ENCODE measurements at regions not wholly inside any gene's neighbourhood (a gene's known extent, or its start where the extent isn't known, plus 50 kb on each side); places are given as distances from the start of the nearest gene placed in this dataset.
"Not testable (repeated sequence)": the region's sequence is repeated elsewhere in the genome, so short reads cannot be mapped to it uniquely, and the experiment has no call there.

DNA sequence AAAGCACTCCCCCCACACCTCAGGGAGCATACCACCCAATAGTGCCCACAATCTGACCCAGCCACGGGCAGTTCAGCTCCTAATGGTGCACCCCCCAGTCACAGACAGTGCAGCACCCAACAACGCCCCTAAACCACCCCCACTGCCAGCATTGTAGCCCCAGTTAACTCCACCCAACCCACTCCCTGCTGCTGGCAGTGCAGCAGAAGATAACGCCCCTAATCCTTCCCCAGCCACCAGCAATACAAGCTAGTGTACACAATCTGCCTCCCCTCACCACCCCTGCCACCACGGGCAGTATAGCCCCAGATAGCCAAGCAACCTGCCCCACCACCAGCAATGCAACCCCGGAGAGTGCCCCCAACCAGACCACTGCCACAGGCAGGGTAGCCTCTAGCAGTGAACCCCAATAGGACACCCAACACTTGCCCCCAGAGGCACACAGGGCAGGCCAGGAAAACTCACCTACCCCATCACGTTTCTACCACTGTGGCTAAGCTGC is 175.3 kb downstream of the USP22 start:
- not testable (repeated sequence) for H3K4me3 Mint-ChIP-seq; ATAC-seq; DNase-seq; H3K27me3 Mint-ChIP-seq; H3K9me3 Mint-ChIP-seq; H3K36me3 Mint-ChIP-seq (ENCODE audit: low read depth); H3K4me1 Mint-ChIP-seq; H3K27ac Mint-ChIP-seq

DNA sequence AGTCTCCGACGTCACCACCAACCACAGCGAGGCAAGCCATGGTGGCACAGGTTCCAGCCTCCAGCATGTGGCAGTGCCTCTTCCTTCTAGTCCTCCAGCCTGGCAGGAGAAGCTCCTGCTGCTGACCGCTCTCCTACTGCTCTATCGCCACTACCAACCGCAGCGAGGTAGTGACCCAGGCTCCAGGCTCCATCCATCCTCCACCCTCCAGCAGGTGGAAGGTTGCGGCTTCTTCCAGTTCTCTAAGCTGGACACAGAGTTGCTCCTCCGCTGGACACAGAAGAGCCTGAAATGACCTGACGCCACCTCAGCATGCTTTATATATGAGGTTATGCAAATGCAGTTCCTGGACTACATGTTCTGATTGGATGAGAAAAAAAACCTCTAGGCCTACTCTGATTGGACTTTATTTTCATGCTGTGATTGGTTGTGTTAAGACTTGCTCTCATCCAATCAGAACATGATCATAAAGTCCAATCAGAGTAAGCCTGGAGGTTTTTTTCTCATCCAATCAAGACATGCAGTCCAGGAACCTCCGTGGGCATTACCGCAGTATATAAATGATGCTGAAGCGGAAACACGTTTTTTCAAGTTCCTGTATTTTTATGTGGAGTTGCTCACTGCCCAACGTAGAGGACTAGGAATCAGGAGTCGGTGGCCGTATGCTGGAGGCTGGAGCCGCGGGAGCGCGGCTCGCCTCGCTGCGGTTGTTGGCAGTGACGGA is 174.7 kb downstream of the USP22 start:
- not testable (repeated sequence) for ATAC-seq; H3K9me3 Mint-ChIP-seq; H3K36me3 Mint-ChIP-seq (ENCODE audit: low read depth)

DNA sequence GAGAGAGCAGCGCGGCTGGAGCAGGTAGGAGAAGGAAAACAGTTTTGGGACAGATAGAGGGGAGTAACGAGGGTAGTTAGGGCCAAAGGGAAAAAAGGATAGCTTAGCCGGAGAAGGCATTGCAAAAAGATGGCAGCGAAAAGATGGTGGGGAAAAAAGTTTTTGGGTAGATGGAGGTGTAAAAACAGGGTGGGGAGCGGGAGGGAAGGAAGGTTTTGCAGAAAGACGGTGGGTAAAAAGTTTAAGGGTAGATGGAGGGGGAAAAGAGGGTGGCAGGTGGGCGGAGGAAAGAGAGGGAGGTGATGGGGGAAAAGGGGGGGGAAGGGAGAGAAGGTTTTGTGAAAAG is 174.2 kb downstream of the USP22 start:
- not testable (repeated sequence) for ATAC-seq; H3K9me3 Mint-ChIP-seq; DNase-seq; H3K36me3 Mint-ChIP-seq (ENCODE audit: low read depth); H3K27ac Mint-ChIP-seq; H3K27me3 Mint-ChIP-seq; H3K4me1 Mint-ChIP-seq; H3K4me3 Mint-ChIP-seq

More for the DNA sequence above, 174.7 kb downstream of the USP22 start:
- not testable (repeated sequence) for H3K4me3 Mint-ChIP-seq, H3K4me1 Mint-ChIP-seq, H3K27me3 Mint-ChIP-seq, DNase-seq, H3K27ac Mint-ChIP-seq

DNA sequence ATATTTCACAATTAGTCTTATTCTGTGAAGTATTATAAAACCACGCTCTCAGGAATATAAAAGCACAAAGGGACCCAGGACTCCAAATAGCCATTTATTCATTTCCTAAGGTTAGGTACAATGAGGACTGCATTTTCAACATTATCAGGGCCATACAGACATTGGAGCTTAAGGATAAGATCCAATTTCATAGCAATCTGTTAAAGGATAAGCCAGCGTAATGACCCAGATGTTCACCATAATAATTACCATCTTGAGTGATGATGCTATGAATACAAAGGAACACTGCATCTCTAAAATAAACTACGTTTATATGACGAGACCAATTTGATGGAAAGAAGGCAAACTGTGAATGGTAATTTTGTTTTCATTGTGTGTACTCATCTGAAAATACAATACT is 169.6 kb downstream of the USP22 start:
- not testable (repeated sequence) for DNase-seq; ATAC-seq; H3K4me1 Mint-ChIP-seq; H3K36me3 Mint-ChIP-seq (ENCODE audit: low read depth); H3K9me3 Mint-ChIP-seq; H3K27ac Mint-ChIP-seq; H3K4me3 Mint-ChIP-seq
- peaks cover 25% of the 10 kb centered on the region for H3K27me3 Mint-ChIP-seq

DNA sequence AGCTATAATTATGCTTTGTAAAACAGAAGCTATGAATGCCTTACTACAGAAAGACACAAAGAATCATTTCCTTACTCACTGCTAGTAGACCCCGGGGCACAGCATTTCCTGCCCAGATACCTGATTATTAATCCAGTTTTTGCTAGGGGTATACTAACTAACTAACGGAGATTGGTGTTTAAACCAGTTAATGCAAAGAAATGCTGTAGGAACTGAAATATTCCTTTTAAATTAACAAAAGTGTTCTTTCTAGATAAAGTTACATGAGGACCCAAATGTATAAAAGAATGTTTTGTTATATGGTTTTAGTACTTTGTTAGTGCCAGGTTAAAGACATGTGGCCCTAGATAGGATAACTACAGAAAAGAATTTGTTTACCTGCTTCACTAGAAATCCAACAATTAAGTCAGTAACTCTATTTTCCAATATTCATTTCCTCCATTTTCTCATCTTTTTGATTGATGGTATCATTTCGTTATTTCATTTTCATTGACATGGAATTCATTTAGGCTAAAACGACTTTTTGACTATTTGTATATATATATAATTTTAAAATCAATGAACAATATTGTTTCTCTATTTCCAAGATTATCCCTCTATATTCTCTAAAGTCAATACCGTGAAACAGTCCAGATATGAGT is 169.0 kb downstream of the USP22 start:
- not testable (repeated sequence) for H3K4me1 Mint-ChIP-seq; H3K36me3 Mint-ChIP-seq (ENCODE audit: low read depth); ATAC-seq; H3K4me3 Mint-ChIP-seq; H3K27ac Mint-ChIP-seq; DNase-seq; H3K9me3 Mint-ChIP-seq
- peaks cover 28% of the 10 kb centered on the region for H3K27me3 Mint-ChIP-seq

DNA sequence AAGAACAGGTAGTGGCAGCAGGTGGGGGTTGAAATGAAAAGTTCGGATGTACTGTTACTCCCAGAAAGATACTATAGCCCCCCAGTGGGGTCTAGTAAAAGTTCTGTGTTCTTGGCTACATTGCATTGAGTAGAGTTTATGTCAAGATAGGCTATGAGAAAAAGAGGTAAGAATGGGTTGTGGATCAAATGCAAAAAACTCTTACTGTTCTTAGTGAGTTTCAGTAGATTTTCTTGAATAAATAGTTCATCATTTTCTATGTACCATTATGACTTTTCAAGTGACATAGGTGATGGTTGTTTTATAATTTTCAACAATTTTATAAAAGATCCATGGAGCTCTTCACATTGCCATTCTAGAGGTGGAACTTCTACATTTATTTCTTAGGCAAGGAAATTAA is 165.4 kb downstream of the USP22 start:
- not testable (repeated sequence) for H3K4me3 Mint-ChIP-seq; H3K4me1 Mint-ChIP-seq; DNase-seq; H3K36me3 Mint-ChIP-seq (ENCODE audit: low read depth); H3K9me3 Mint-ChIP-seq; H3K27ac Mint-ChIP-seq; ATAC-seq
- peaks cover 42% of the 10 kb centered on the region for H3K27me3 Mint-ChIP-seq

DNA sequence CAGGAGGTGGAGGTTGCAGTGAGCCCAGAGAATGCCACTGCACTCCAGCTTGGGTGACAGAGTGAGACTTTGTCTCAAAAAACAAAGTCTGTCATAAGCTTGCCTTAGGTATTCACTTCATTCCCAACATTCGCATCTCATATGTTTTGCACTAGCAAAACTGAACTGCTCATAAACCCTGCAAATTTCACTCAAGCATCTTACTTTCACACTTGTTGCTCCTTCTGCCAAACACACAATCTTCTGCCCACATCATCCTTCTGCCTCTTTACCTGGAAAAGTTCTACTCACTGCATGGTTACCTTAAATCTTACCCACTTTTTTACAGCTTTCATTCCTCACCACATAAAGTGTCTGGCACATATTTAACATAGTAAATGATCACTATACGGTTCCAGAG is 152.5 kb downstream of the USP22 start:
- Mint-ChIP-seq H3K9me3 (no peaks in the 10 kb centered on the region), H3K27ac (no peak overlapping the region), H3K27me3 (peaks cover 5% of the 10 kb centered on the region), H3K36me3 (ENCODE audit: low read depth) (no peaks in the 10 kb centered on the region), H3K4me3 (no peak overlapping the region), H3K4me1 (no peaks in the 10 kb centered on the region)
- no peak for DNase-seq
- no peak for ATAC-seq

DNA sequence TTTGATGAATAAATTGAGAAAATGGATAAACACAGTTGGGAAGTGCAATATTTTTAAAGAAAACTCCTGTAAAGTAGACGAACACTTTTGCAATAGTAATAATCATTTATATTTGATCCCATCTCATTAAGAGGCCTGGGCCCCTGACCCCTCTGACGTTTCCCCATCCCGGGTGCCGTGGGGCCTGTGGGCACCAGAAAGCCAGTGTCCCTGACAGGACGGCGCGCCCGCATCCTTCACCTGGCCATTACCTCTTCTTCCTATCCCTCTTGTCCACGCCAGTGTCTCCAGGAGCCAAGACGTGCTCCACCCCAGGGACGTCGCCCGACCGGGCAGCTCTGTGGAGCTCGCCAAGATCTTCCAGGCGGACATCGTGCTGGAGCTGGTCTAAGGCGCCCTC is 147.4 kb downstream of the USP22 start:
- H3K36me3 Mint-ChIP-seq (ENCODE audit: low read depth) = not testable (repeated sequence)

DNA sequence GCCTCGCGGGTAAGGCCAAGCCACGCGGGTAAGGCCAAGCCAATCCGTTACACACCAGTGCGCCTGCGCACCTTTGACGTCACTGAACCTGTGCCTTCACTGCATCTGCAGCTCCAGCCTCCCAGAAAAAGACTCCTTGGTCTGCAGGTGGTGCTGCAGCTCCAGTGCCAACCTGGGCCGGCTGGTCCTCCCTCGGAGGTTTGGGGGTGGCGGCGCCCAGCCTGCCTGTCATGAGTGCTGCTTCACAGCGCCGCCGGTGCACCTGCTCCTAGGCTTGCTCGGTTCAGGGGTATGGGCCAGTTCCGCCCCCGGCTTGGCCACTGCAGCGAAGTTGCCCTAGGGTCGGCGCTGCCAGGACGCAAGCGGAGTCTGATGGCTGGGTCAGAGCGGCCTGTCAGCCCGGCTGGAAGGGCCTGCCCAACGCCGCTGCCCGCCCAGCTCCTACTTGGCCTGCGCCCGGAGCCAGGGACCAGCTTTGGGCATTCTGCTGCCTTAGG is 146.6 kb downstream of the USP22 start:
- peaks cover 3% of the 10 kb centered on the region for H3K27me3 Mint-ChIP-seq
- no peaks in the 10 kb centered on the region for H3K4me1 Mint-ChIP-seq
- ATAC-seq (no peak), DNase-seq (peak; percentile 18)
- H3K9me3 Mint-ChIP-seq = no peaks in the 10 kb centered on the region
- no peaks in the 10 kb centered on the region for H3K36me3 Mint-ChIP-seq (ENCODE audit: low read depth)
- H3K4me3 Mint-ChIP-seq = no peak overlapping the region
- no peak overlapping the region for H3K27ac Mint-ChIP-seq

More for the DNA sequence above, 147.4 kb downstream of the USP22 start:
- not testable (repeated sequence) for H3K4me1 Mint-ChIP-seq, H3K27me3 Mint-ChIP-seq, H3K9me3 Mint-ChIP-seq, DNase-seq, ATAC-seq, H3K27ac Mint-ChIP-seq, H3K4me3 Mint-ChIP-seq

DNA sequence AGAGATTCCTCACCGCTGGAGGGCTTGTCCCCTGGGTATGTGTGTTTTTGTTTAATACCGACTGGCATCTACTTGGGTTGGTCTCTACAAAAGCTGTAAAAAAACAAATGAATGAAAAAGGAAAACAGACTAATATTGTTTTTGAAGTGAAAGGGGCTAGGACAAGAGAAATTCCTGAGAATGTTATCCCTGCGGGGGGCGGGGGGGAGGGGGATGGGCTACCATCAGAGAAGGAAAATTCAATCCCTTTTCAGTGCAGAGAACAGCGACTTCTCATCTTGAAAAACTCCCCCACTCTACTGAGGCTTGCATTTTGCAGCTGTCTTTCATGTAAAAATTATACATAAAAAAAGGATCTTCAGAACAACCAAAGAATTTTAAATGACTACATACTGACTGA is 144.1 kb downstream of the USP22 start:
- H3K9me3 Mint-ChIP-seq; H3K27ac Mint-ChIP-seq; H3K36me3 Mint-ChIP-seq (ENCODE audit: low read depth); ATAC-seq; H3K4me1 Mint-ChIP-seq; H3K4me3 Mint-ChIP-seq; DNase-seq: not testable (repeated sequence)
- H3K27me3 Mint-ChIP-seq = peaks cover 20% of the 10 kb centered on the region

DNA sequence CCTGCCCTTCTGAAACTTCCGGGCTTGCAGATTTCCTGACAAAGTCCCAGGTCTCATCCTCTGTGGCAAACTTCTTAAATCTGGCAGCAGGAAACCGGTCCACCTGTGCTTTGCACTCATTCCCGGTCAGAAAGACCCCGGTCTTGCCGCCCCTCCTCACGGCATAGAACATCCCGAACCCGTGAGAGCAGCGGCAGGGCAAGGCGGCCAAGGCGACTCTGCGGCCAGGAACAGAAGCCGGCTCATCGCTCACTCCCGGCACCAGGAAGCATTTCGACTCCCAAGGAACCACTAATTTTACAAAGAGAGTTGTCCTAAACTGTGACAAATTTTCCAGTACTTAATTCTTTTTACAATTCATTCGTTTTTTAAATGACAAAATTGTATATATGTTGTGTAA is 140.3 kb downstream of the USP22 start:
- H3K4me1 Mint-ChIP-seq; H3K36me3 Mint-ChIP-seq (ENCODE audit: low read depth); H3K27ac Mint-ChIP-seq; H3K4me3 Mint-ChIP-seq; ATAC-seq; DNase-seq; H3K9me3 Mint-ChIP-seq: not testable (repeated sequence)
- H3K27me3 Mint-ChIP-seq = peaks cover 31% of the 10 kb centered on the region

DNA sequence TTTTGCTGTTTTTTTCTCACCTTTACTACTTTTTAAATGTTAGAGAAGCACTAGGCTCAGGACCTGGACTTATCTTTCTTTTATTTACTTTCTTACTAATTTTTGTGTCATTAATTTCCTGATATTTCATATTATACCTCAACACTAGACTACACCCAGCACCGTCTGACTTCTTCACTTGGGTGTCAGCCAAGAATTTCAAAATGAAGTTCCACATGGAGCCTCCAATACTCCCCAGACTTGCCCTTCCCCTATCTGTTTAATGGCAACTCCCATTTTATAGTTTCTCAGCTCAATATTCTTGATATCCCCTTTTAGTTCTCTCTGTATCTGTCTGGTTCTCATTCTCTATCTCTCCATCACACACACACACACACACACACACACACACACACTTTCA is 139.3 kb downstream of the USP22 start:
- H3K36me3 Mint-ChIP-seq (ENCODE audit: low read depth); H3K4me3 Mint-ChIP-seq; H3K27ac Mint-ChIP-seq; ATAC-seq; H3K4me1 Mint-ChIP-seq; H3K9me3 Mint-ChIP-seq; DNase-seq: not testable (repeated sequence)
- peaks cover 31% of the 10 kb centered on the region for H3K27me3 Mint-ChIP-seq

DNA sequence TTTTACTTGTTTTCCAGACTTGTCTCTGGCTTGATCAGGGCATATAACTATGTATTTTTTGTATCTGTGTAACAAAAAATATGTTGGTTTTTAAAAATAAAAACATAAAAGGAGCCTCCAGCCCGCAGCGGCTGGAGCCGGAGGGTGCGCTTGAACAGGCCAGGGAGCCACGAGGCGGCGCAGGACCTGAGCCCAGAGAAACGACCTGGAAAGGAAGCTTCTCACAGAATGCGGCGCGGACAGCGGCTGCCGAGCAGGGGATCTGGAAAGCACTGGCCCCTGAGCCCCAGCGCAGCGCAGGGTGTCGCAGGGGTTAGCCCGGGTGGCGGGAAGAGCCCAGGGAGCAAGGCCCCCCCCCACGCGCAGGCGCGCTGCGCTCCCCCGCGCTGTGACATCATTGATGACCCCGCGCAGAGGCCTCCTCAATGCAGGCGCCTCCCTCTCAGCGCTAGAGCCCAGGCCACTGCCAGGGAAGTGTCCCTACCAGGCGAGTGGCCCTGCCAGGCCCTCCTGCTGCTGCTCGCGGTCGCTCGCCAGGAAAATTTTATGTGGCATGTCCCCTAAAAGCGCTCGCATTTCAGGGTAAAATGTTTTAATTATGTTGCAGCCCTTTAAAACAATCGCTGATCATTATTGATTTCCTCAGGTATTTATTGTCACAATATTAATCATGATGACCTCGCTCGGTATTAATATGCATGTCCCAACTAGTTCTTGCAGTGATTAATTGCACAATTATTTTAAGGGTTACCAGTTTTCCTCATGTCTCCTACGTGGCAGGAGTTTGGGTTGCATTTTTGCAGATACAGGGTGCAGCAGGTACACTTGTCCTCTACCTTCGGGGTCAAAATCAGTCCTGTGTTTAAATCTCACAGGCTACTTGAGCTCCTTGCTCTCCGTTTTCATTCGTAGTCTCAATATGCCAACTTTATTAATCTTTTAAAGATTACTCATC is 134.2 kb downstream of the USP22 start:
- peak overlapping the region; percentile 63 for H3K4me3 Mint-ChIP-seq
- H3K9me3 Mint-ChIP-seq = no peaks in the 10 kb centered on the region
- no peaks in the 10 kb centered on the region for H3K36me3 Mint-ChIP-seq (ENCODE audit: low read depth)
- H3K27me3 Mint-ChIP-seq = peaks cover 16% of the 10 kb centered on the region
- peak overlapping the region; percentile 65 for H3K27ac Mint-ChIP-seq
- peak; percentile 85 for DNase-seq
- peaks cover 12% of the 10 kb centered on the region for H3K4me1 Mint-ChIP-seq
- ATAC-seq = peak; percentile 100

DNA sequence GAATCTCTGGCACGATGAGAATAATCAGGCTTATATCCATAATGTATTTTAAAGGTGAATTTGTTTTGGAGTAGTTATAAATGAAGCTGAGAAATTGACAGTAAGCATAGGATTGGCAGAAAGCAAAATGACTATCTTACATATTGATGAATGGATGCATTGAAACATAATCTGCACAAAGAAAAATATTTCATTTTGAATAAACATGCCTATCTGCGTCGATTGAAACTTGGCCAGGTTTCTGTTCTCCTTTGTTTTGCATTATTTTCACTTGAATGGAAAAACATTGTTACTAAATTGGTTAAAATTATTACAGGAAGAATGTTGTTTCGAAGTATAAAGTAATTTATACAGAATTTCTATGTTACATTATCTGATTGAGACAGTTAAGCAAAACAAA is 128.2 kb downstream of the USP22 start:
- no peak for DNase-seq
- peaks cover 7% of the 10 kb centered on the region for H3K9me3 Mint-ChIP-seq
- ATAC-seq = no peak
- no peak overlapping the region for H3K27ac Mint-ChIP-seq
- peaks cover 6% of the 10 kb centered on the region for H3K27me3 Mint-ChIP-seq
- no peak overlapping the region for H3K4me3 Mint-ChIP-seq
- peaks cover 8% of the 10 kb centered on the region for H3K4me1 Mint-ChIP-seq
- H3K36me3 Mint-ChIP-seq (ENCODE audit: low read depth) = no peaks in the 10 kb centered on the region

Measured in activated naive CD8-positive, alpha-beta T cell treated with anti-CD3 and anti-CD28 coated beads, Interleukin-2, amount 50 U/mL, for 24 hours (primary cell).